Right cardiac atrium (tissue), 5 donors: ENCODE measurements at regions not wholly inside any gene's neighbourhood (a gene's known extent, or its start where the extent isn't known, plus 50 kb on each side); places are given as distances from the start of the nearest gene placed in this dataset.

Experiments
- ATAC-seq, 2 donors: fragments of 200-7000 bp; cut with Tn5 transposase; one replicate each; pipeline versions ENCODE4 v1.8.0 to v1.9.1; 2020; ENCODE audit warnings: moderate library complexity in 2 of 2, mild to moderate bottlenecking in 1 of 2
- DNase-seq, 3 donors: peaks; one replicate each; pipeline ENCODE4 v3.0.0-alpha.2; 2020
- H3K27ac ChIP-seq: one replicate; pipeline ENCODE4 v1.5.1; 2013; ENCODE audit warnings: mild to moderate bottlenecking, low read length, control low read depth, moderate library complexity
- H3K27me3 ChIP-seq: one replicate; pipeline ENCODE4 v1.6.1; 2013; ENCODE audit not compliant: control insufficient read depth, insufficient read depth
- H3K4me1 ChIP-seq: one replicate; pipeline ENCODE4 v1.6.1; 2013; ENCODE audit warnings: low read length; ENCODE audit not compliant: control insufficient read depth, insufficient read depth
- H3K4me3 ChIP-seq: one replicate; pipeline ENCODE4 v1.5.1; 2013; ENCODE audit warnings: low read length, control low read depth
- H3K9me3 ChIP-seq: one replicate; pipeline ENCODE4 v1.6.1; 2013; ENCODE audit warnings: low read length; ENCODE audit not compliant: control insufficient read depth
- WGBS: extraction: QIAGEN DNeasy Blood & Tissue Kit; methylation state at CpG from one replicate; pipeline ENCODE4 v1.1.7; 2013; 5-methylcytosine and 5-hydroxymethylcytosine counted together
- intact Hi-C, 4 donors: fragments of 100-400 bp; cut with DNase I; formaldehyde crosslinking; loops; one replicate each; pipeline versions ENCODE4 v1.11.0 to v1.14.0; 2022 to 2023
- donor health status: healthy with polysubstance abuse.
- donor health status: DM: no; HTN: yes; CAD: no.
- donor health status: DM: no; HTN: no; CAD: no.
- donor health status: DM: no; HTN: yes; CAD: no; lungs with severe emphysema.
- donor health status: DM: yes; HTN: yes; CAD: no.

GRCh38 chr2:16266571-16266970 lies 326.2 kb downstream of the MYCN start:
- WGBS, result 93% methylated on average over 11 of the region's 11 CpGs
- Histone ChIP-seq H3K4me1 (no peaks in the 10 kb centered on the region), H3K9me3 (no peaks in the 10 kb centered on the region), H3K27me3 (no peaks in the 10 kb centered on the region), H3K4me3 (no peak overlapping the region), H3K27ac (no peak overlapping the region)
- intact Hi-C loops, result no loop called here
- no peak for ATAC-seq
- DNase-seq, result no peak

DNA sequence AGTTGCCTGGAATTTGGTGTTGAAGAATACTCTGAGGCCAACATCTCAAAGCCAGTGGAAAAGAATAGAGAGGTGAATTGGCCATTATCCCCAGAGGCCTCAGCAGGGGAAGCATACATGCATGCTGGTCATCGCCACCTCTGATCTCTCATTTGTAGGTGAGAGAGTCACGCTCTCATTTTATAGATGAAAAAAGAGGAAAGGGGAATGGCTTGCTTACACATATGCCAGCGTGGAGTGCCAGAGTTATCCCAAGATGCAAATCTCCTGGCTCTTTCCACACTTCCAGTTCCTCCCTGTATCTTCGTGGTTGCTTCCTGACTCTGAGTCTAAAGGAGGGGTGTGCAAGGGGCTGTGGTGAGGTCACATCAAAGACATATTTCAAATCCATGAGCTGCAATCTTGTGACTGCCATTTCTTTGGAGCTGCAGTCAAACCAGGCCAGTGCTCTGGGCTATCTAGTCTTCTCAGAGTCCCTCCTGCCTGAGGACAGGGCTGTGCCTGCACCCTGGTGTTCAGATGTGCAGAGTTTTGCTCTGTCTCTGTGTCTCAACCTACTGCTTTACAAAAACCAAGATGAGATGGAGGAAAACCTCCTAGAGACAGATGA lies 324.7 kb downstream of the MYCN start:
- Histone ChIP-seq H3K9me3 (no peaks in the 10 kb centered on the region), H3K4me1 (no peaks in the 10 kb centered on the region), H3K27me3 (no peaks in the 10 kb centered on the region), H3K4me3 (no peak overlapping the region), H3K27ac (no peak overlapping the region)
- intact Hi-C loops, result no loop called here
- ATAC-seq, result no peak
- DNase-seq, result no peak
- WGBS, result 71% methylated on average over 4 of the region's 4 CpGs

- H3K4me1 ChIP-seq, result no peaks in the 10 kb centered on the region
- H3K27me3 ChIP-seq, result no peaks in the 10 kb centered on the region
- ATAC-seq (no peak), DNase-seq (no peak)
- intact Hi-C loops, result no loop called here
- no peaks in the 10 kb centered on the region for H3K9me3 ChIP-seq
- H3K4me3 ChIP-seq, result no peak overlapping the region
- 88% methylated on average over 4 of the region's 4 CpGs for WGBS
- no peak overlapping the region for H3K27ac ChIP-seq
Measured at GRCh38 chr2:16264491-16264890, 324.1 kb downstream of the MYCN start.

- no peaks in the 10 kb centered on the region for H3K4me1 ChIP-seq
- ATAC-seq (no peak), DNase-seq (no peak)
- no peak overlapping the region for H3K4me3 ChIP-seq
- WGBS, result 90% methylated on average over 14 of the region's 14 CpGs
- no peaks in the 10 kb centered on the region for H3K9me3 ChIP-seq
- no peaks in the 10 kb centered on the region for H3K27me3 ChIP-seq
- no peak overlapping the region for H3K27ac ChIP-seq
- intact Hi-C loops, result no loop called here
Measured at GRCh38 chr2:16263241-16263890, 323.0 kb downstream of the MYCN start.

- ATAC-seq (no peak), DNase-seq (no peak)
- H3K27ac ChIP-seq, result no peak overlapping the region
- H3K27me3 ChIP-seq, result no peaks in the 10 kb centered on the region
- no peaks in the 10 kb centered on the region for H3K9me3 ChIP-seq
- 78% methylated on average over 11 of the region's 11 CpGs for WGBS
- no peak overlapping the region for H3K4me3 ChIP-seq
- intact Hi-C loops, result no loop called here
- H3K4me1 ChIP-seq, result no peaks in the 10 kb centered on the region
Measured at GRCh38 chr2:16262526-16263178, 322.3 kb downstream of the MYCN start.

GRCh38 chr2:16261791-16262190 lies 321.4 kb downstream of the MYCN start:
- Histone ChIP-seq H3K27ac (no peak overlapping the region), H3K27me3 (no peaks in the 10 kb centered on the region), H3K9me3 (no peaks in the 10 kb centered on the region), H3K4me3 (no peak overlapping the region), H3K4me1 (no peaks in the 10 kb centered on the region)
- intact Hi-C loops, result no loop called here
- 92% methylated on average over 2 of the region's 2 CpGs for WGBS
- ATAC-seq (no peak), DNase-seq (no peak)

GRCh38 chr2:16261071-16261470 lies 320.7 kb downstream of the MYCN start:
- Histone ChIP-seq H3K4me1 (no peaks in the 10 kb centered on the region), H3K27me3 (no peaks in the 10 kb centered on the region), H3K9me3 (no peaks in the 10 kb centered on the region), H3K4me3 (no peak overlapping the region), H3K27ac (no peak overlapping the region)
- intact Hi-C loops, result no loop called here
- no peak for ATAC-seq
- 90% methylated on average over 3 of the region's 3 CpGs for WGBS
- DNase-seq, result no peak

GRCh38 chr2:16260041-16260830 lies 319.9 kb downstream of the MYCN start:
- intact Hi-C loops, result no loop called here
- DNase-seq (no peak), ATAC-seq (no peak)
- Histone ChIP-seq H3K9me3 (no peaks in the 10 kb centered on the region), H3K27ac (no peak overlapping the region), H3K27me3 (no peaks in the 10 kb centered on the region), H3K4me3 (no peak overlapping the region), H3K4me1 (no peaks in the 10 kb centered on the region)
- 79% methylated on average over 9 of the region's 9 CpGs for WGBS

DNA sequence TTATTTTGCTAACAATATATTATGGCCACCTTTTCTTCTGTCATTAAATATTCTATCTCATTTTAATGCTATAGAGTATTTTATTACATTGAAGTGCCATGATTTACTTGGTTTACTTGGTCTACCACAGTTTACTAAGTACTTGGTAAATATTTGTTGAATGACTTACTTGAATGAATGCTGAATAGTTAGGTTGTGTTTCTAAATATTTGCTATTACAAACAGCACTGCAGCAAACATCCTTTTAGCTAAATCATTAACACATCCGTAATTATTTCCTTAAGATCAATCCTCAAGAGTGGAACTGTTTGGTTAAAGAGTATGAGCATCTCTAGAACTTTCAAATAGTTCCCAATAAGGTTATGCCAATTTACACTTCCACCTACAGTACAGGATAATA lies 318.7 kb downstream of the MYCN start:
- 85% methylated on average over 1 of the region's 1 CpG for WGBS
- no peak overlapping the region for H3K27ac ChIP-seq
- intact Hi-C loops, result no loop called here

DNA sequence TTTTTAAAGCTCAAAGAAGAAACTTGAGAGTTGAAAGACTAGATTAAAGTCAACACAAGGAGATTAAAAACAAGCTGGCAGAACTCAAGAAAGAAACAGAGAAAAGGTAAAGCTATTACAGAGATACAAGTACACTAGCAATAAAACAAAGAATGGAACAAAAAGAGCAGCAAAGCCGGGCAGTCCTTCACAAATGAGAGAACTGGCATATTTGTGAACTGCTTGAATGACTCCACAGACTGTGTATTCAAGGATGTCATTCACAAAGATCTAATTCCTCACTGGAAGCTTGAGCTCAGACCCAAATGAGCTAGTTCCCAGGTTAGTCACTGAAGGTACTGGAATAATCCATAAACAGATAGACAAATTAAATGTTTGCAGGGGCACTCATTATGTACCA lies 318.0 kb downstream of the MYCN start:
- intact Hi-C loops, result no loop called here

More for the DNA sequence above, 318.7 kb downstream of the MYCN start:
- no peak overlapping the region for H3K4me3 ChIP-seq
- DNase-seq (no peak), ATAC-seq (no peak)
- H3K27me3 ChIP-seq, result no peaks in the 10 kb centered on the region
- H3K9me3 ChIP-seq, result no peaks in the 10 kb centered on the region
- H3K4me1 ChIP-seq, result no peaks in the 10 kb centered on the region

More for the DNA sequence above, 318.0 kb downstream of the MYCN start:
- no peaks in the 10 kb centered on the region for H3K27me3 ChIP-seq
- no peak overlapping the region for H3K27ac ChIP-seq
- WGBS, result 77% methylated on average over 1 of the region's 1 CpG
- no peak for DNase-seq
- H3K9me3 ChIP-seq, result no peaks in the 10 kb centered on the region
- H3K4me3 ChIP-seq, result no peak overlapping the region
- ATAC-seq, result no peak
- no peaks in the 10 kb centered on the region for H3K4me1 ChIP-seq
